ENCODE measurements at regions not wholly inside any gene's neighbourhood (a gene's known extent, or its start where the extent isn't known, plus 50 kb on each side); places are given as distances from the start of the nearest gene placed in this dataset.
"Not testable (repeated sequence)": the region's sequence is repeated elsewhere in the genome, so short reads cannot be mapped to it uniquely, and the experiment has no call there.

- TF ChIP-seq CTCF (IDR thresholded peaks at IDR 0.05; ENCODE audit: low read depth, low read length, missing control alignments) = no peak
- DNase-seq (ENCODE audit: low read depth) = no peak
- H3K4me3 ChIP-seq (ENCODE audit: low read depth, low read length) = no peak overlapping the region
Observed at GRCh38 chr20:7775072-7775471, 165.2 kb downstream of the HAO1 start.

- no peak for DNase-seq (ENCODE audit: low read depth)
- no peak overlapping the region for H3K4me3 ChIP-seq (ENCODE audit: low read depth, low read length)
- no peak for TF ChIP-seq CTCF (IDR thresholded peaks at IDR 0.05; ENCODE audit: low read depth, low read length, missing control alignments)
Observed at GRCh38 chr20:7776148-7776547, 164.1 kb downstream of the HAO1 start.

DNA sequence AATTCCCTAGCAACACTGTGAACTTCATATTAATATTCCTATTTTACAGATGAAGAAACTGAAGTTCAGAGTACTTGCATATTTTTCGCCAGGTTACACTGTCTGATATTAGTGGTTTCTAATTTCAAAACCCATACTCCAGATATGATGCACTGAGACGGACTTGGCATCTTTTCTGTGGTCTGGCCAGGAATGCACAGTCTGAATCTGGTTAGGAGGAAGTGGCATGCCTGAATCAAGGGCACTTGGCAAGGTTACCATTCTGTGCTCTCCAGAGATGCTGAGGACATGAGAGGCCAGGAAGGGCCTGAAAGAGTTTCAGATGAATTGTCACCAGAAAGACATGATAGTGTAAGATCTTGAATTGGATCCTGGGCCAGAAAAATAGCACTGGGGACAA is 150.1 kb downstream of the HAO1 start:
- DNase-seq (ENCODE audit: low read depth) = no peak
- no peak overlapping the region for H3K4me3 ChIP-seq (ENCODE audit: low read depth, low read length)
- TF ChIP-seq CTCF (IDR thresholded peaks at IDR 0.05; ENCODE audit: low read depth, low read length, missing control alignments) = no peak

GRCh38 chr20:7792150-7792869 is 147.9 kb downstream of the HAO1 start:
- no peak for TF ChIP-seq CTCF (IDR thresholded peaks at IDR 0.05; ENCODE audit: low read depth, low read length, missing control alignments)
- H3K4me3 ChIP-seq (ENCODE audit: low read depth, low read length) = no peak overlapping the region
- no peak for DNase-seq (ENCODE audit: low read depth)

- H3K4me3 ChIP-seq (ENCODE audit: low read depth, low read length) = no peak overlapping the region
- TF ChIP-seq CTCF (IDR thresholded peaks at IDR 0.05; ENCODE audit: low read depth, low read length, missing control alignments) = no peak
- no peak for DNase-seq (ENCODE audit: low read depth)
Observed at GRCh38 chr20:7798176-7798575, 142.1 kb downstream of the HAO1 start.

DNA sequence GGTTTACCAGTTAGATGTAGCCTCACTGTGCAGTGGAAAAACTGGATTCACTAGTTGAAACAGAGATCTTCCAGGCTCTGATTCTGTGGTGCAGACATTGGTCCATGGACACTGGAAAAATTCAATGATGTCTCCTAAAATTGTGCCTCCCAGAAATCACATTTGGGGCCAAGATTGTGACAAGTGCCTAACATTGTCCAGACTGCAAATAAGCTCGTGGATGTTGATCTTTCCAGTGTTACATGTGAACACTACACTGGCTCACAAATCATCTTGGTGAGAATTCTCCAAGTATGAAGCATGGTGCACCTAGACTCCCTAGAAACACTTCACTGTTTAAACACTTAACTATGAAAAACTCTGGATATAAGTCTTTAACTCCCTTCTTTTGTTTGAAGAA is 140.4 kb downstream of the HAO1 start:
- no peak overlapping the region for H3K4me3 ChIP-seq (ENCODE audit: low read depth, low read length)
- no peak for TF ChIP-seq CTCF (IDR thresholded peaks at IDR 0.05; ENCODE audit: low read depth, low read length, missing control alignments)
- DNase-seq (ENCODE audit: low read depth) = no peak

DNA sequence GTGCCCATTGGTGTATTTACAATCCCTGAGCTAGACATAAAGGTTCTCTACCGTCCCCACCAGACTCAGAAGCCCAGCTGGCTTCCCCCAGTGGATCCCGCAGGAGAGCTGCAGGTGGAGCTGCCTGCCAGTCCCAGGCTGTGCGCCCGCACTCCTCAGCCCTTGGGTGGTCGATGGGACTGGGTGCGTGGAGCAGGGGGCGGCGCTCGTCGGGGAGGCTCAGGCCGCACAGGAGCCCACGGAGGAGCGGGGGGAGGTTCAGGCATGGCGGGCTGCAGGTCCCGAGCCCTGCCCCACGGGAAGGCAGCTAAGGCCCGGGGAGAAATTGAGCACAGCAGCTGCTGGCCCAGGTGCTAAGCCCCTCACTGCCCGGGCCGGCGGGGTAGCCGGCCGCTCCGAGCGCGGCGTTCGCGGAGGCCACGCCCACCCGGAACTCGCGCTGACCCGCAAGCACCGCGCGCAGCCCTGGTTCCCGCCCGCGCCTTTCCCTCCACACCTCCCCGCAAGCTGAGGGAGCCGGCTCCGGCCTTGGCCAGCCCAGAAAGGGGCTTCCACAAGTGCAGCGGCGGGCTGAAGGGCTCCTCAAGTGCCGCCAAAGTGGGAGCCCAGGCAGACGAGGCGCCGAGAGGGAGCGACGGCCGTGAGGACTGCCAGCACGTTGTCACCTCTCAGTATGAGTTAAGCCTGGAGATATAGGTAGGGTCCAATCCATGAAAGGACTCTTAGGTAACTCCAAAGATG is 136.7 kb downstream of the HAO1 start:
- not testable (repeated sequence) for H3K4me3 ChIP-seq (ENCODE audit: low read depth, low read length); DNase-seq (ENCODE audit: low read depth)
